ELR (cell line): ENCODE measurements at regions not wholly inside any gene's neighbourhood (a gene's known extent, or its start where the extent isn't known, plus 50 kb on each side); places are given as distances from the start of the nearest gene placed in this dataset.
"Not testable (repeated sequence)": the region's sequence is repeated elsewhere in the genome, so short reads cannot be mapped to it uniquely, and the experiment has no call there.

Experiments
- DNase-seq: peaks from one replicate; pipeline ENCODE4 v3.0.0-alpha.2; 2015; ENCODE audit warnings: low read depth

- DNase-seq = no peak
Observed at GRCh38 chrX:101823236-101823635, 108.6 kb downstream of the ZMAT1 start.

GRCh38 chrX:101817739-101818138 lies 114.1 kb downstream of the ZMAT1 start:
- DNase-seq = not testable (repeated sequence)

GRCh38 chrX:101813200-101813599 lies 118.6 kb downstream of the ZMAT1 start:
- DNase-seq = no peak

GRCh38 chrX:101803451-101803850 lies 128.4 kb downstream of the ZMAT1 start:
- peak; percentile 47 for DNase-seq

GRCh38 chrX:101799387-101799786 lies 132.4 kb downstream of the ZMAT1 start:
- peak; percentile 89 for DNase-seq

DNA sequence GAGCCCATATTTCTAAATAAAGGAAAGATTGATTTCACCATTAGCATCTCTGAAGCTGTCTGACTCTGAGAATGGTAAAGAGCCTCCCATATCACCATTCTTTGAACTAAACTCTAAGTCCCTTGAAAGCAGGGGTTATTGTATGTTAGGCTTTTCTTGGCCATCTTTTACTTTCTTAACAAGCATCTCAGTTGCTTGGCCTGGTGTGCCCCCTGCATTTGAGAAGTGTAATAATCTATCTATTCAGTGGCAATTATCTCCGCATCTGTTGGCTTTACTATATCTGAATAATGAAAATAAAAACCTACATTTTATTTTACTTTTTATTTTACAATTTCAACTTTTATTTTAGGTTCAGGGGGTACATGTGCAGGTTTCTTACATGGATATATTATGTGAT lies 128.3 kb upstream of the ARMCX2 start:
- no peak for DNase-seq

DNA sequence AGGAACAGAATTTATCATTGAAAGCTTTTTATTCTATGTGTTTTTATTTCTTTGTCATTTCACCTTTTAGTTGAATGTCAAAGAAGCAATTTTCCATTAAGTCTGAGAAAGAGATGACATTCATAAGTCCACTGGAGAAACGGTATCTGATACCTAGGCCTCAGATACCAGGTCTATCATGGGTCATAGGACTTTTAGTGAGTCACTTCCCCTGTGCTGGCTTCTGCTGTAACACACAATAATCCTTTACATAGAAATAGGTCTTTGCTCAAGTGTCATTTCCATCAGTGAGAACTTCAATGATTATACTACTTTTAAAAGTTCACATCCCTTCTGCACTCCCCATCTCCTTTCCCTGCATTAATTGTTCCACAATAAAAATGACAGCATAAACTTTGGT lies 125.5 kb upstream of the ARMCX2 start:
- DNase-seq = no peak

DNA sequence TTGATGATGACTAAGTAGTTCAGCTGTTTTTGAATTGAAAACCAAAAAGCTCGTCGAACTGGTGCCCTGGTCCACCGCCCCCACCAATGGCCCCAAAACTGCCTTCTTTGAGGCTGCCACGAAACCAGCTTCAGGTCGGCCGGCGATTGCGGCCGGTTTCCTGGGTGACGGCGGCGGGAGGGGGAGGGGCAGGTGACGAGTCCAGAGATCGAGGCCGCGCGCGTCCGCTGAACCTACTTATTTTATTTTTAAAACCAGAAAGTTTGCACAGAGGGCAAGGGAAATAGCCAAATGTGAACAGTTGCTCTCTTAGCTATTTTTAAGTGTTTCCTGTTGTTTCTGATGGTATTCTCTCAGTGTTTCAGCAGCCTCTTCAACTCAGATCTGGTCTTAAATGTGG lies 120.8 kb upstream of the ARMCX2 start:
- DNase-seq = not testable (repeated sequence)

GRCh38 chrX:101774340-101774739 lies 114.7 kb upstream of the ARMCX2 start:
- no peak for DNase-seq

GRCh38 chrX:101764538-101764937 lies 104.9 kb upstream of the ARMCX2 start:
- peak; percentile 10 for DNase-seq

GRCh38 chrX:101759000-101759399 lies 99.3 kb upstream of the ARMCX2 start:
- peak; percentile 56 for DNase-seq

- no peak for DNase-seq
Observed at GRCh38 chrX:101750744-101751143, 91.1 kb upstream of the ARMCX2 start.

- no peak for DNase-seq
Observed at GRCh38 chrX:101749436-101749835, 89.8 kb upstream of the ARMCX2 start.

GRCh38 chrX:101745046-101745445 lies 85.4 kb upstream of the ARMCX2 start:
- DNase-seq = no peak

DNA sequence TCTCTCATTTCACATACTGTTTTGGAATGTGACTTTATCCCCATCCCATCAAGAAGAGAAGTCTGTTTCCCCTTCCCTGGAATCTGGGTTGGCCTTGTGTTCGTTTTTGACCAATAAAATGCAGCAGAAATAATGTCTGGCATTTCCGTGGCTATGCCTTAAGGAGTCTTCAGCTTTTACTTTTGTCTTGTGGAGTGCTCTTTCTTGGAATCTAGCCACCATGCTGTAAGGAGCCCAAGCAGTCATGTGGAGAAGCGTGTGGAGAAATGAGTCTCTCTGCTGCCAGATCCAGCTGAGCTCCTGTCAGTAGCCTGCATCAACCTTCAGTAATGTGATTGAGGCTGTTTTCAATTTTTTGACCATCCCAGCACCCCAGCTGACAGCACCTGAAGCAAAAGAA lies 84.4 kb upstream of the ARMCX2 start:
- no peak for DNase-seq

- DNase-seq = no peak
Observed at GRCh38 chrX:101740642-101741041, 81.0 kb upstream of the ARMCX2 start.

GRCh38 chrX:101738867-101739266 lies 79.2 kb upstream of the ARMCX2 start:
- DNase-seq = not testable (repeated sequence)

DNA sequence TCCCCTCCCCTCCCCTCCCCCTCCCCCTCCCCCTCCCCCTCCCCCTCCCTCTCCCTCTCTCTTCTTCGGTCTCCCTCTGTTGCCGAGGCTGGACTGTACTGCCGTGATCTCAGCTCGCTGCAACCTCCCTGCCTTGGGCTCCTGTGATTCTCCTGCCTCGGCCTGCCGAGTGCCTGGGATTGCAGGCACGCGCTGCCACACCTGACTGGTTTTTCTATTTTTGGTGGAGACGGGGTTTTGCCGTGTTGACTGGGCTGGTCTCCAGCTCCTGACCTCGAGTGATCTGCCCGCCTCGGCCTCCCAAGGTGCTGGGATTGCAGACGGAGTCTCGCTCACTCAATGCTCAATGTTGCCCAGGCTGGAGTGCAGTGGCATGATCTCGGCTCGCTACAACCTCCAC lies 78.8 kb upstream of the ARMCX2 start:
- not testable (repeated sequence) for DNase-seq

- DNase-seq = no peak
Observed at GRCh38 chrX:101736651-101737050, 77.0 kb upstream of the ARMCX2 start.

- no peak for DNase-seq
Observed at GRCh38 chrX:101732870-101733269, 73.2 kb upstream of the ARMCX2 start.

GRCh38 chrX:101729986-101730385 lies 70.3 kb upstream of the ARMCX2 start:
- no peak for DNase-seq
